ENCODE measurements at regions not wholly inside any gene's neighbourhood (a gene's known extent, or its start where the extent isn't known, plus 50 kb on each side); places are given as distances from the start of the nearest gene placed in this dataset.

- WGBS (ENCODE audit: insufficient coverage): 19% methylated on average over 3 of the region's 3 CpGs
- Mint-ChIP-seq H3K4me3 (no peak overlapping the region), H3K4me1 (peaks cover 4 to 6% of the 10 kb centered on the region in 2 donors), H3K27ac (no peak overlapping the region), H3K9me3 (no peaks in the 10 kb centered on the region), H3K36me3 (no peaks in the 10 kb centered on the region), H3K27me3 (ENCODE audit: low read depth in 2 of 2) (peaks cover 0 to 2% of the 10 kb centered on the region in 2 donors)
- no peaks in the 10 kb centered on the region for H3K36me3 ChIP-seq (ENCODE audit: control insufficient read depth, insufficient read depth, low read length)
- ATAC-seq: no peak
- intact Hi-C loops (cut with micrococcal nuclease): no loop called here
- H3K9me3 ChIP-seq (ENCODE audit: control insufficient read depth, insufficient read depth, low read length): no peaks in the 10 kb centered on the region
- H3K27ac ChIP-seq (ENCODE audit: low read length): no peak overlapping the region
- no peaks in the 10 kb centered on the region for H3K27me3 ChIP-seq (ENCODE audit: control insufficient read depth, insufficient read depth, low read length)
- TF ChIP-seq CTCF (IDR thresholded peaks at IDR 0.05): no peak
- H3K4me1 ChIP-seq (ENCODE audit: control insufficient read depth, insufficient read depth, low read length): no peaks in the 10 kb centered on the region
- no peak overlapping the region for H3K4me3 ChIP-seq (ENCODE audit: low read length)
- DNase-seq: no peak
Observed at GRCh38 chr13:48862572-48862971, 113.1 kb upstream of the FNDC3A start.

GRCh38 chr13:48864100-48864499 lies 111.6 kb upstream of the FNDC3A start:
- H3K4me3 Mint-ChIP-seq: no peak overlapping the region
- H3K27ac ChIP-seq (ENCODE audit: low read length): no peak overlapping the region
- ATAC-seq (no peak), DNase-seq (no peak)
- H3K4me1 ChIP-seq (ENCODE audit: control insufficient read depth, insufficient read depth, low read length): no peaks in the 10 kb centered on the region
- no peak for TF ChIP-seq CTCF (IDR thresholded peaks at IDR 0.05)
- peaks cover 0 to 4% of the 10 kb centered on the region in 2 donors for H3K4me1 Mint-ChIP-seq
- no peak overlapping the region for H3K4me3 ChIP-seq (ENCODE audit: low read length)
- no peak overlapping the region for H3K27ac Mint-ChIP-seq
- H3K27me3 Mint-ChIP-seq (ENCODE audit: low read depth in 2 of 2): peaks cover 0 to 2% of the 10 kb centered on the region in 2 donors
- H3K9me3 ChIP-seq (ENCODE audit: control insufficient read depth, insufficient read depth, low read length): no peaks in the 10 kb centered on the region
- H3K9me3 Mint-ChIP-seq: no peaks in the 10 kb centered on the region
- intact Hi-C loops (cut with micrococcal nuclease): no loop called here
- no peaks in the 10 kb centered on the region for H3K36me3 ChIP-seq (ENCODE audit: control insufficient read depth, insufficient read depth, low read length)
- no peaks in the 10 kb centered on the region for H3K36me3 Mint-ChIP-seq
- no peaks in the 10 kb centered on the region for H3K27me3 ChIP-seq (ENCODE audit: control insufficient read depth, insufficient read depth, low read length)

GRCh38 chr13:48866249-48866648 lies 109.5 kb upstream of the FNDC3A start:
- no peak for TF ChIP-seq CTCF (IDR thresholded peaks at IDR 0.05)
- H3K27ac Mint-ChIP-seq: no peak overlapping the region
- intact Hi-C loops (cut with micrococcal nuclease): no loop called here

GRCh38 chr13:48873081-48873480 lies 102.6 kb upstream of the FNDC3A start:
- 100% methylated on average over 1 of the region's 1 CpG for WGBS (ENCODE audit: insufficient coverage)
- intact Hi-C loops (cut with micrococcal nuclease): no loop called here
- H3K9me3 ChIP-seq (ENCODE audit: control insufficient read depth, insufficient read depth, low read length): no peaks in the 10 kb centered on the region

More at GRCh38 chr13:48866249-48866648, 109.5 kb upstream of the FNDC3A start:
- peaks cover 0 to 4% of the 10 kb centered on the region in 2 donors for H3K4me1 Mint-ChIP-seq
- Histone ChIP-seq H3K4me3 (ENCODE audit: low read length) (no peak overlapping the region), H3K36me3 (ENCODE audit: control insufficient read depth, insufficient read depth, low read length) (no peaks in the 10 kb centered on the region), H3K4me1 (ENCODE audit: control insufficient read depth, insufficient read depth, low read length) (no peaks in the 10 kb centered on the region), H3K27me3 (ENCODE audit: control insufficient read depth, insufficient read depth, low read length) (no peaks in the 10 kb centered on the region), H3K27ac (ENCODE audit: low read length) (no peak overlapping the region), H3K9me3 (ENCODE audit: control insufficient read depth, insufficient read depth, low read length) (no peaks in the 10 kb centered on the region)
- whole genome bisulfite sequencing (ENCODE audit: insufficient coverage): 63% methylated on average over 6 of the region's 6 CpGs
- H3K27me3 Mint-ChIP-seq (ENCODE audit: low read depth in 2 of 2): no peaks in the 10 kb centered on the region
- no peaks in the 10 kb centered on the region for H3K9me3 Mint-ChIP-seq
- DNase-seq (no peak), ATAC-seq (peak in 1 of 3 donors; percentile 26)
- H3K4me3 Mint-ChIP-seq: no peak overlapping the region
- H3K36me3 Mint-ChIP-seq: no peaks in the 10 kb centered on the region

More at GRCh38 chr13:48873081-48873480, 102.6 kb upstream of the FNDC3A start:
- Histone ChIP-seq H3K4me1 (ENCODE audit: control insufficient read depth, insufficient read depth, low read length) (no peaks in the 10 kb centered on the region), H3K27ac (ENCODE audit: low read length) (no peak overlapping the region), H3K36me3 (ENCODE audit: control insufficient read depth, insufficient read depth, low read length) (no peaks in the 10 kb centered on the region), H3K27me3 (ENCODE audit: control insufficient read depth, insufficient read depth, low read length) (no peaks in the 10 kb centered on the region), H3K4me3 (ENCODE audit: low read length) (no peak overlapping the region)
- Mint-ChIP-seq H3K4me1 (no peaks in the 10 kb centered on the region), H3K36me3 (no peaks in the 10 kb centered on the region), H3K27me3 (ENCODE audit: low read depth in 2 of 2) (peaks cover 11 to 30% of the 10 kb centered on the region in 2 donors), H3K4me3 (no peak overlapping the region), H3K27ac (no peak overlapping the region), H3K9me3 (no peaks in the 10 kb centered on the region)
- DNase-seq: no peak
- no peak for ATAC-seq
- no peak for TF ChIP-seq CTCF (IDR thresholded peaks at IDR 0.05)

Data from natural killer cell (primary cell).